ENCODE measurements at regions not wholly inside any gene's neighbourhood (a gene's known extent, or its start where the extent isn't known, plus 50 kb on each side); places are given as distances from the start of the nearest gene placed in this dataset.

- Histone ChIP-seq H3K4ac (ENCODE audit: low read depth, low read length) (no peak overlapping the region), H3K9ac (ENCODE audit: extremely low read depth, insufficient read length, low read length) (no peak overlapping the region), H4K20me1 (ENCODE audit: control insufficient read depth, insufficient read depth, insufficient read length) (no peaks in the 10 kb centered on the region), H3K79me2 (ENCODE audit: insufficient read depth, low read length) (no peaks in the 10 kb centered on the region), H2BK20ac (ENCODE audit: low read depth, low read length, poor library complexity, severe bottlenecking) (no peak overlapping the region), H4K8ac (replicated peaks; ENCODE audit: insufficient read length, low read depth, low read length) (no peak overlapping the region), H4K91ac (ENCODE audit: insufficient read length, low read depth, low read length) (no peak overlapping the region), H3K4me2 (ENCODE audit: insufficient read depth, insufficient read length, low read length) (no peak overlapping the region), H3K14ac (ENCODE audit: insufficient read depth, low read length) (no peak overlapping the region), H3K23ac (ENCODE audit: insufficient read length, low read depth, low read length) (no peak overlapping the region), H4K5ac (ENCODE audit: insufficient read length, low read depth, low read length) (no peak overlapping the region), H3K27ac (ENCODE audit: insufficient read length, low read depth, low read length) (no peak overlapping the region), H2BK12ac (ENCODE audit: insufficient read length, low read depth, low read length) (no peak overlapping the region), H3K9me3 (ENCODE audit: control insufficient read depth, low read depth, low read length) (no peaks in the 10 kb centered on the region), H3K27me3 (ENCODE audit: insufficient read depth, low read length) (no peaks in the 10 kb centered on the region), H2AK5ac (ENCODE audit: insufficient read length, low read length) (no peak overlapping the region), H3K56ac (ENCODE audit: insufficient read length, low read depth, low read length) (no peak overlapping the region), H2AFZ (ENCODE audit: low read length) (no peak overlapping the region), H2BK15ac (ENCODE audit: low read depth, low read length) (no peak overlapping the region), H3K79me1 (ENCODE audit: insufficient read depth, low read depth, low read length, poor library complexity, severe bottlenecking) (no peaks in the 10 kb centered on the region), H3K4me1 (ENCODE audit: insufficient read depth, low read length) (no peaks in the 10 kb centered on the region), H3K18ac (ENCODE audit: insufficient read length, low read depth, low read length) (no peak overlapping the region), H2BK5ac (ENCODE audit: insufficient read length, low read length) (no peak overlapping the region), H3T11ph (ENCODE audit: low read length) (no peak overlapping the region), H3K23me2 (ENCODE audit: insufficient read length, low read depth, low read length, poor library complexity, severe bottlenecking) (no peaks in the 10 kb centered on the region), H2BK120ac (ENCODE audit: low read depth, low read length, poor library complexity, severe bottlenecking) (no peak overlapping the region)
- Mint-ChIP-seq H3K27ac (no peak overlapping the region), H3K27me3 (ENCODE audit: low read depth) (no peaks in the 10 kb centered on the region), H3K36me3 (ENCODE audit: insufficient read depth in 1 of 3, low read depth in 3 of 3) (peaks cover 0 to 2% (median 0%) of the 10 kb centered on the region in 3 experiments; a peak in 1 of 7 replicates), H3K4me1 (no peaks in the 10 kb centered on the region), H3K9me3 (peaks cover 0 to 7% of the 10 kb centered on the region in 2 experiments; a peak in 4 of 5 replicates), H3K4me3 (no peak overlapping the region)
- TF ChIP-seq CTCF (conservative IDR thresholded peaks at IDR 0.05), result no peak
- DNase-seq, result no peak
These were observed 773.4 kb upstream of the RAG2 start for GRCh38 chr11:37371346-37371970.
